T-helper 2 cell (primary cell): ENCODE measurements at regions not wholly inside any gene's neighbourhood (a gene's known extent, or its start where the extent isn't known, plus 50 kb on each side); places are given as distances from the start of the nearest gene placed in this dataset.
"Not testable (repeated sequence)": the region's sequence is repeated elsewhere in the genome, so short reads cannot be mapped to it uniquely, and the experiment has no call there.

Experiments used
- DNase-seq, 5 experiments: peaks; one replicate each; pipeline versions ENCODE4 v3.0.0 to v3.0.0-alpha.2; 2012 to 2022

DNA sequence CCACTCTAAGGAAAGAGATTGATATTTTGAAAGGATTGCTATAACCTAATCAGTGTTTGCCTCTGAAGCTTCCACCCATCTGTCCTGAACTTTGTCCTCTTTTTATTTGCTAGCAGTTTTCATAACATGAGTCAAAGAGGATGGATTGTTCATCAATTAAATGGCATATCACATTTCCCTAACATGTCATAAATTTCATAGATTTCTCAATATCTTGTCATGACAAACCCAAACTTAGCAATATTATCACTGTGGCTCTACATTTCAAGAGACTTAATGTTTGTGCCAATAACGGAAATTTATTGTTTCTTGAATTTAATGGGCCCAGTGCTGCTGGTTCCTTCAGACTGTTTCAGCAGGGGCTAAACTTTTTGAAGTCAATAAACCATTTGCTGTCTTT is 330.3 kb downstream of the CAAP1 start:
- DNase-seq = no peak

DNA sequence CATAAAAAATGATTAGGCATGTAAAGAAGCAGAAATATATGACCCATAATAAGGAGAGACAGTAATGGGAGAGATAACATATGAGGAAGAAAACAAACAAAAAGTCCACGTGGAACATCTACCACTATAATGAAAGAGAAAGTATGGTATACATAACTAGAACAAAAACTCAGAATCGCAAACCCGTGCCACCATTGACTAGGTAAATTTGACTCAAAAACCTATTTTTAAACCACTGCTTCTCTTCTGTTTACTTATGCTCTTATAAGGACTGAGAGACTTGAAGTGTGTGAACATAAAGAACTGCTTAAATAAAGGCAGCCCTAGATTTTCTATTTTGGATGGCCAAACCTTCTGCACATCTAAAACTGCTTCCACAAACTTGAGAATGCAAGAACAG is 330.7 kb downstream of the CAAP1 start:
- DNase-seq = no peak

DNA sequence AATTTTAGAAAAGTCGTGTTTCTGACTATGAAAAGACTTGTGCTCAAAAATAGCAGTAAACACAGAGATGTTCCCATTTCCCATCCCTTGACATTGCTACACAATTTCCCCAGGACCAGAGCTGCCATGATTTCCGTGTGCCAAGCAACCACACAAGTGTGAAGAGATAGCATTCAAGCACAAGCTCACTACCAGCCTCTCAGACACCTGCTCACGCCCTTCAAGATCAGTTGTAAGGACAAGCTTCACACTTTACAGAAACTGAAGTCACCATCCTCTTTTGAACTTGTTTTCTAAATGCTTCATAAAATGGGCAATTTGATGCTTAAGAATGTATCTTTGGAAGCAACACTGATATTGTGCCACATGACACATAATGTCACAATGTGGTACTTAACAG is 333.1 kb downstream of the CAAP1 start:
- no peak for DNase-seq

DNA sequence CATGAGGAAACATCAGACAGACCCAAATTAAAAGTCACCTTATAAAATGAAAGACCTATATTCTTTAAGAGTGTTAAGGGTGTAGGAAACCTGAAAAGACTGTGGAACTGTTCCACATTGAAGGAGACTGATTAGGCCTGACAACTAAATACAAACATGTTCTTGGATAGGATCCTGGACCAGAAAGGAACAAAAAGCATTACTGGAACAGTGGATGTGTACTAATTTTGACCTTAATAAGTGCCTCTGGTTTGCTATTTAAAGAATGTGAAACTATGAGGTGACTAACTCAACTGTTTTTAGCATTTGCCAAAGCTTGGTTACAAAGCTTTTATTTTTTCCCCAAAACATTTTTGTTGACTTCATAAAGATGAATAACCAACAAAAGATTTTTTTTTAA is 340.6 kb downstream of the CAAP1 start:
- no peak for DNase-seq

DNA sequence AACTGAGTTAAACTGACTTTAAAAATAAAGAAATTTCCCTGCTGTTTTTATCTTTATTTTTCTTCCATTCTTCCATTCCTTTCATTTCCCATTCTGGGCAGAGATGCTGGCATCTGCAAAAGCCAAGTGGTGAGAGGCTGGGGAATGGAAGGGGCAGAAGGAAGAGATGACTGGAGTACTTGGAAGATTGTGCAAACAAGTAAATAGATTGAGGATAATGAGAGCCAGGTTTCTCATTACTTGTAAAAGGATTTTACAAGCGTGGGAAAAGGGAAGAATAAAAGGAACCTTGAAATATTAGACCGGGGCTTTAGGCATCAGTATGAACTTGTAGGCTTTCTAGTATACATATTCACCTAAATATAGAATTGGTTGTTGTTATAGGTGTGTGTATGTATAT is 341.2 kb downstream of the CAAP1 start:
- DNase-seq = no peak

DNA sequence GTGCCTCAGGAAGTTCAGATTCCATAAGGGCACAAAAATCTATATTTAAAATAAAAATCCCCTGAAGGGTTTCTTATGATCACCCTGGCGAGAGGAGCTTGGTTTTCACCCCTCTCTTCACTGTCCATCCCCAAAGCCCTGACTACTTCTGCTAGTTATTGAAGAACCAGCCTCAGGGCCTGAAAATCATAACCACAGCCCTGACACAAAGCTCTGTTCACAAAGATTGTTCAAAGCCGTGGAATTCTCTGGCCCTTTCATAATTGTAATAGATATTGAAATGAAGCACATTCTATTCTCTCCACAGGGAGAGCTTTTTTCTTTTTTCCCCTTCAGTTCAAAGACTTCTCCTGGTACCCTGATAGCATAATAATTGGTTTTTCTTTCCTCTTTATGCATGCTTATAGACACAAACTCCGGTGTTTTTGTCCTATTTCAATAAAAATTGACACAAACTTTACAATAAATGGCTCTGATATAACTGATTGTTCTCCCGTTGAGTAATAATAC is 343.8 kb downstream of the CAAP1 start:
- DNase-seq = no peak

DNA sequence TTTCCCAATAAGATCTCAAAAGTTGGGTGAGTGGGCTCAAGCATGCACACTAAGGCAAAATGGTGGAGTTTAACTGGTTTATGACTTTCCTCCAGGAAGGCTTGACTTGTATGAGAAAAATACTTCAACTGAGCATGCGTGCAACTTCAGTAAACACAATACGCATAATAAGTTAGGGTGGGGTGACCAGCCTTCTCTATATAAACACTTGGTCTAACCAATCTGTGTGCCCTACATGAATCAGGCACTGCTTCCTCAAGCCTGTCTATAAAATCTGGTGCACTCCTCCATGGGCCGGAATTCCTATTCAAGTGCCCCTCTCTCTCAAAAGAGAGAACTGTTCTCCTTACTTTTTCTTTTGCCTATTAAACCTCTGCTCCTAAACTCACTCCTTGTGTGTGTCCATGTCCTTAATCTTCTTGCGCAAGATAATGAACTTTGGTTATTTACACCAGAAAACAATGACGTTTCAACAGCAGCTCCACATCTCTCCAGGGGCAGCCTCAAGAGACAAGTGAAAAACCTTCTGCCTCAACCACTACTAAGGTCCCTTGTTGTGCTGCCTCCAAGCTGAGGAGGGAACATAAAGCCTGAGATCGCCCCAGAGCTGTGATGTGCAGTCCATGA is 352.6 kb downstream of the CAAP1 start:
- DNase-seq = no peak

DNA sequence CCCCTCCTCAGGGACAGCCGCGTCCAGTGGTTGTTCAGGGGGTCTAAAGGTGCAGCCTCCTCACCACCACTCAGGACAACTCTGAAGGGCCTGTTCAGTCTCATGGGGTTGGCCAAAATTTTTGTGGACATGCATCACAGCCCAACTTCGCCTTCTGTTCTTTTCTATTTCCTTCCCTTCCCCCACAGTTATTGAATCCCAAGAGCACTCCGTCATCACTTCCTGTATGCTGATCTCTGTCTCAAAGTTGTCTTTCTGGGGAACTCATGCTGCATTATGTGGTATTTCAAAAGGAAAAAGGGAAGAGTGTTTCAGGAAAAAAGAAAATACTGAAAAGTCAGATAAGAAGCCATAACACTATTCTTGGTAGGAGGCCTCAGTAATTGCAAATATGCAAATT is 355.4 kb downstream of the CAAP1 start:
- DNase-seq = no peak

DNA sequence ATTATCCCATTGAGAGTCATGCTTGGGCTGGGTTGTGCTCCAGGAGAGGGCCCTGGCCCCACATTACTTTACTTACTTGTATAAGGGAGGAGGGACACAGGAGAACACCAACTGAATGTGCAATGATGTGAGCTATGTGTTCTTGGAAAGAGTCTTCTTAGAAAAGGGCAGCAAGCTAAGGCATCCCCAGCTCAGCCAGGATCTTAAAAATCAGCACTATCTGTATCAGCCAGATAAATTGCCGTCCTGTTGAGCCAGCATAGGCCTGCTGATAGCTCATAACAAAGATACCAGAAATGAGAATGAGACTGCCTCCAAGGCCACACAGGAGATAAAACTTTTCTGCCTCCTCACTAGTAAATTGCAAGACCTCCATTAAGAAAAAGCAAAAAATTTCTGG is 357.5 kb downstream of the CAAP1 start:
- no peak for DNase-seq

DNA sequence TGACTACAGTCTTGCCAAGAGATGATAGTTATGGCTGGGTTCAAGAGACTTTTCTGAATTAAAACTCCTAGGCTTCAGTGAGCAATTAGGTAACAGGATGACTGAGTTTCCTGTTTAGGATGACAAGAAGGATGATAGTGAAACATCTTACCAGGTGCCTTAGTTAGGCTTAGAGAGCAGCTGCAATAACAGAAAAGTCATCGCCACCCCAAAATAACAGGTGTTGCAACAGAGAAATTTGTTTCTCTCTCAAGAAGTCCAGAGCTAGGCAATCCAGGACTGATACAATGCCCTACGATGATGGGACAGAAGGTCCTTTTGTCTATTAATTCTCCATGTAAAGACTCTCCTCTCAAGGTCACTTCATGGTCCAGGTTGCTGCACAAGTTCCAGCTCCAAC is 361.8 kb downstream of the CAAP1 start:
- DNase-seq = no peak

DNA sequence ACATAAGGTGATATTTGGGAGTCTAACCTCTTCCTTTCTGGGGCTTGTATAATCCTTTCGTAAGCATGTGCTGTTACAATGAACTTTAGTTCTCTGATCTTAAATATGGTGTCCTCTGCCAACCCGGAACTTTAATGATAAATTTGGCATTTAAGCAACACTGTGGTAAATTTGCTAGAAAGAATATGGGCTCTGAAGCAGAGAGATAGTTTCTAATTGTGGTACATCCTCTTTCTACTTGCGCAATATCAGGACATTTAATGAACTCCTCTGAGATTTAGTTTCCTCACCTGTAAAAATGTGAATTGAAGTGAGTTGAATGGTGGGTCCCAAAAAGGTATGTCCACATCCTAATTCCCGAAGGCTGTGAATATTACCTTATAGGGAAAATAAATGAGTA is 364.7 kb downstream of the CAAP1 start:
- DNase-seq = no peak

DNA sequence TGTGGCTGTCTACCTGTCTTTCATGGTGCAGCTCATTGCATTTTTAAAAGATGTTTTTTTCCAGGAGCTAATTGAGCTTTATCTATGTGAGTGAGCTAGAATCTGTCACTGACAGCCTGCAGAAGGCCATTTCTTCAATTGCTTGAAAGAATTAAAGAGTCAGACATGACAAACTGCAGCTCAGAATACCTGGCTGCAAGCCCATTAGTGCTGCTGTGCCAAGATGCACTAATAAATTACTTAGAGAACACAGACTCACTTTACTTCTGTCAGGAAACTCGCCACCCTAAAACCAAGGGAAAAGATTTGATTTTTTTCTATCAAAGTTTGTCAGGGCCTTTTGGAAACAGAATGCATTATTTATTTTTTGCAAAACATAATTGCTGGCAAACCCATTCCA is 368.3 kb downstream of the CAAP1 start:
- DNase-seq = no peak

DNA sequence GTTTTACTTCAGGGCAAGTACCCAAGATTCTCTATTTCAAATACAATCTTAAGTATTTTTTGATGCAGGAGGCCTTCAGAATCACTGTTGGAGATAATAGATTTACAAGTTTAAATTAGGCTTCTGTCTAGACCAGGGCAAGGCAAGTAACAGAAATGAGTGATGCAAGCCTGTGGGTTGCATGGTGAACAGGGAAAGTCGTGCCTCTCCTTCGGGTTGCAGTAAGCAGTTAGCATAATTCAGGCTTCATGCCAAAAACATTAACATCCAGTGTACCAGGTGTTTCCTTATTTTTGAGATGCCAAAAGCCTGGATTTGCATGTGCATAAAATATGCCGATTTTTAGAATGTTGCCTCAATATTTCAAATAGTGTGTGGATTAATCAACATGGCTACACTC is 369.0 kb downstream of the CAAP1 start:
- no peak for DNase-seq

DNA sequence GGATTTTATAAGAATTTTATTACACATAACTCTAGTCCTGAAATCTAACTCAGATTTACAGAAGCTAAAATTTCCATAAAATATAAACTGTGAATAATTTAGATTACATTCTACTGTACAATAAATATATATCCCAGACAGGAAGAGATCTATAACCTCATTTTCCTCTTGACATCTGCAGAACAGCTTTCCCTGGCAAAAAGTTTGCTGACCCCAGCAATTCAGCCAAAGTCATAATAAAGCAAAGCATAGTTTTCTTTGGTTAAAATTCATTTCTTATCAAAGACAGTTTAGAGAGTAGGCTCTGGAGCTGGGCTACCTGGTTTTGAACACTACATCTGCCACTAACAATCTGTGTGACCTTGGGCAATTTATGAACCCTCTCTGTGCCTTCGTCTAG is 372.5 kb downstream of the CAAP1 start:
- no peak for DNase-seq

DNA sequence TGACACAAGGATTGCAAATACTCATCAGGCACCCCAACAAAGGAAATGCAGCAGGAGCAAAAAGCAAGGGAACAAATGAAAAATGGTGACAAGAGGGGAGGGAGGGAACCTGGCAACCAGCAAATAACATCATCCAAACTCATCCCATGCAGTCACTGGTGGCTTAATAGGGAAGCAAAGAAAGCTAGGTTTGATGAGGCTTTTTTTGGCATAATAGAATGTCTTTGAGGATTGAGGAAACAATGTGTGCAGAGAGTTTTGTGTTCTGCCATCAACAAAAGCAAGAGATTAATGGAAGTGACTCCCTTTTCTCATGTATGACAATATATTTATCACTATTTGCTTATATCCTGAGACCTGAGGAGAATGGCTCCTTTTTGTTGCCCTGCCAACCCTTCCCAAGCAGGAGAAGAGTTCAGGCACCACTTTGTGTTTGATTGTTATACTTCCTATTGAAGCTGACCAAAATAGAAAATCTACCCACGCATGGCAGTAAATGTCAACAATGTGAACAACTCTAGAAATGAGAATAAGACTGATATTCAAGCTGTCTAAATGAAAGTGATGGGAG is 375.7 kb downstream of the CAAP1 start:
- no peak for DNase-seq

DNA sequence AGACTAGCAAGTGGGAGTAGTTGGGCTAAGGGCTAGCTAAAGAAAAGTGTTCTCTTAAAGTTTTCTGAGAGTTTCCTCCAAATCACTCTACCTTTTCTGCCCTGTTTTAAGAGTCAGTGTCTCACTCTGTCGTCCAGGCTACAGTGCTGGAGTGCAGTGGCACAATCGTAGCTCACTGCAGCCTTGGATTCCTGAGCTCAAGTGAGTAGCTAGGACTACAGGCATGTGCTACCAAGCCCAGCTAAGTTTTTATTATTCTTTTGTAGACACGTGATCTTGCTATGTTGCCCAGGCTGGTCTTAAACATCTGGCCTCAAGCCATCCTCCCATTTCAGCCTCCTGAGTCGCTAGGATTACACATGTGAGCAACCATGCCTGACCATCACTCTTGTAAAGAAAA is 378.9 kb downstream of the CAAP1 start:
- no peak for DNase-seq

DNA sequence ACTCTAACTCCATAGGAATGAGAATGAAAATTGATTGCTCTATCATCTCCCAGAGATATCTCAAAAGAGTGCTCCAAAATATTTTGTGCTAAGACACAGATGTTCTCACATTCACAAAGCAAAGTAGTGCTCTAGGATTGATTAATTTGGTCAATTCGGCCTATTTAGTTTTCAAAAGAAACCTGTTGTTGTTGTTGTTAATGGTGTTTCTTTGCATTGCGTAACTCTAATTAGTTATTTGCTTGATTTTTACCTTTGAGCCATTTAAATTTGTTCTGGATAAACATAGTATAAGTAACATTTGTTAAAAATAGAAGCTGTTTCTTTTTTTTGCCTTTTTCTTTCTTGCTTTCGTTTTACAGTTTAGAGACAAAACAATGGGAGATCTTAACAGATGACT is 382.5 kb downstream of the CAAP1 start:
- DNase-seq = no peak

DNA sequence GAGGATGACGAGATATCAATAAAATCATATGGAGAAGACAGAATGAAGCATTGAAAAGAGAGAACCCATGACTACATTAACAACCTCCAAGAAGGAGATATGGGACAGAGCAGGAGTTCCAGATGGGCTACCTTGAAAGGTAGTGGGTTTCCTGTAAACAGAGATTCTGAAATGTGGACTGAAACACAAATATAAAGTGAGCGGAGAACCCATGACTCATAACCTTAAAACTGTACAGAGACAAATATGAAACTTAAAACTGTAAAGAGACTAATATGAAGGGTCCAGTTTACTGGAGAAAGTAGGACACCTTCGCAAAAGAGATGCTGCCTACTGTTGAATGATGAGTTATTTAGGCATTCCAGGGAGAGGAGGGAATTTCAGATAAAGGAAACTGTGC is 383.7 kb downstream of the CAAP1 start:
- DNase-seq = no peak

DNA sequence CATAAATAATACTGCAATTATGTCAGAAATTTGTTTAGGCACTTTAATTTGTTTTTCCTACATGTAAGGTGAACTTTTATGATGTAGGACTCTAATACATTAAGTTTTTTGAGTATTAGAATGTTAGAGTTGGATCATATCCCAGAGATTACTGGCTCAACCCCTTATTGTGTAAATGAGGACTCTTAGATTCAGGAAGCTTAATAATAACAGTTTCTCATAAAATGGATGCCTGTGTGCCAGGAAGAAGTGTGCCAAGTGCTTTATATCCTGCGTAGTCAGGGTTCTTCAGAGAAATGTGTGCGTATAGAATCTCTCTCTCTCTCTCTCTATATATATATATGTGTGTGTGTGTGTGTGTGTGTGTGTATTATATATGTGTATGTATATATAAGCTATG is 388.5 kb downstream of the CAAP1 start:
- DNase-seq = no peak

DNA sequence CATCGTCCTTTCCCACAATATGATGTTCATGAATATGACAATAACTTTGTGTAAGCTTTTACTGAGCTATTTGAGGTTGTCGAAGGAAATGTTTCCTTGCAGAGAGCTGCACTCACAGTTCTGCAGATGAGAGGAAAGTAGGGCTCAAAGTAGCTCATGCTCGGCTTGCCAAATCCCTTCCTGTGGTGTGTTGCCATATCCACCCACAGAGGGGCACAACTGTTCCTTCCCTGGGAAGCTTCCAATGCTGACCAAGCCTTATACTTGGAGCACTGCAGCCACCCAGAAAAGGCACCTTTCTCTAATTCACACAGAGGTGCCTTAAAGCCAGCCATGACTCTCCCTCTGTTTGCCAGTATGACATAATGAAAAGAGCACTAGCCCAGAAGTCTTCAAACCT is 390.3 kb downstream of the CAAP1 start:
- DNase-seq = no peak

DNA sequence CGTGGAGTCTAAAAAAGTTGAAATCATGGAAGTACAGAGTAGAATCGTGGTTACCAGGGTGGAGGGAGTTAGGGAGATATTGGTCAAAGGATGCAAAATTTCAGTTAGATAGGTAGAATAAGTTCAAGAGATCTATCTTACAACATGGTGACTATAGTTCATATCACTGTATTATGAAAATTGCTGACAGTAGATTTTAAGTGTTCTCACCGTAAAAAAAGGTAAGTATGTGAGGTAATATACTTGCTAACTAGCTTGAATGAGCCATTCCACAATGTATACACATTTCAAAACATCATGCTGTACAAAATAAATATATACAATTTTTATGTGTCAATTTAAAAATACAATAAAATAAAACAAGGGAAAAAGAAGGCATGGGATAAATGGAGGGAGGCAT is 392.1 kb downstream of the CAAP1 start:
- DNase-seq = no peak

DNA sequence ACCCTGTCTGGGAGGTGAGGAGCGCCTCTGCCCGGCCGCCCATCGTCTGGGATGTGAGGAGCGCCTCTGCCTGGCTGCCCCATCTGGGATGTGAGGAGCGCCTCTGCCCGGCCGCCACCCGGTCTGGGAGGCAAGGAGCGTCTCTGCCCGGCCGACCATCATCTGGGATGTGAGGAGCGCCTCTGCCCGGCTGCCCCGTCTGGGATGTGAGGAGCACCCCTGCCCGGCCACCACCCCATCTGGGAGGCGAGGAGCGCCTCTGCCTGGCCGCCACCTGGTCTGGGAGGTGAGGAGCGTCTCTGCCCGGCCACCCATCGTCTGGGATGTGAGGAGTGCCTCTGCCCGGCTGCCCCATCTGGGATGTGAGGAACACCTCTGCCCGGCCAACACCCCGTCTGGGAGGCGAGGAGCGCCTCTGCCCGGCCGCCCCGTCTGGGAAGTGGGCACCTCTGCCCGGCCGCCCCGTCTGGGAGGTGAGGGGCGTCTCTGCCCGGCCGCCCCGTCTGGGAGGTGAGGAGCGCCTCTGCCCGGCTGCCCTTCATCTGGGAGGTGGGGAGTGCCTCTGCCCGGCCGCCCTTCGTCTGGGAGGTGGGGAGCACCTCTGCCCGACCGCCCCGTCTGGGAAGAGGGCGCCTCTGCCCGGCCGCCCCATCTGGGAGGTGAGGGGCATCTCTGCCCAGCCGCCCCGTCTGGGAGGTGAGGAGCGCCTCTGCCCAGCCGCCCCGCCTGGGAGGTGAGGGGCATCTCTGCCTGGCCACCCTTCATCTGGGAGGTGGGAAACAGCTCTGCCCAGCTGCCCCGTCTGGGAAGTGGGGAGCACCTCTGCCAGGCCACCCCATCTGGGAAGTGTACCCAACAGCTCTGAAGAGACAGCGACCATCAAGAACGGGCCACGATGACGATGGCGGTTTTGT is 399.7 kb downstream of the CAAP1 start:
- DNase-seq = not testable (repeated sequence)

DNA sequence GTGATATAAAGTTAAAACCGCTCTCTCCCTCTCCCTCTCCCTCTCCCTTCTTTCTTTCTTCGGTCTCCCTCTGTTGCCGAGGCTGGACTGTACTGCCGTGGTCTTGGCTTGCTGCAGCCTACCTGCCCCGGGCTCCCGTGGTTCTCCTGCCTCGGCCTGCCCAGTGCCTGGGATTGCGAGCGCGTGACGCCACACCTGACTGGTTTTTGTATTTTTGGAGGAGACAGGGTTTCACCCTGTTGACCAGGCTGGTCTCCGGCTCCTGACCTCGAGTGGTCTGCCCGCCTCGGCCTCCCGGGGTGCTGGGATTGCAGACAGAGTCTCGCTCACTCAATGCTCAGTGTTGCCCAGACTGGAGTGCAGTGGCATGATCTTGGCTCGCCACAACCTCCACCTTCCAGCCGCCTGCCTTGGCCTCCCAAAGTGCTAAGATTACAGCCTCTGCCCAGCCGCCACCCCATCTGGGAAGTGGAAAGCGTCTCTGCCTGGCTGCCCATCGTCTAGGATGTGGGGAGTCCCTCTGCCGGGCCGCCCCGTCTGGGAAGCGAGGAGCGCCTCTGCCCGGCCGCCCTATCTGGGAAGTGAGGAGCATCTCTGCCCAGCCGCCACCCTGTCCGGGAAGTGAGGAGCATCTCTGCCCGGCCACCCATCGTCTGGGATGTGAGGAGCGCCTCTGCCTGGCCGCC is 400.5 kb downstream of the CAAP1 start:
- not testable (repeated sequence) for DNase-seq
